SU-DHL-6 (cell line): ENCODE measurements at regions not wholly inside any gene's neighbourhood (a gene's known extent, or its start where the extent isn't known, plus 50 kb on each side); places are given as distances from the start of the nearest gene placed in this dataset.

Source experiments
- EZH2phosphoT487 ChIP-seq: fragments of 200-600 bp; sonication (generic), shearing (Covaris generic); conservative IDR thresholded peaks from 2 replicates; pipeline ENCODE4 v1.6.1; 2018; ENCODE audit warnings: mild to moderate bottlenecking, antibody characterized with exemption, low read length, moderate library complexity, mixed read lengths
- TF ChIP-seq, protein P1 (sequence below): fragments of 200-600 bp; sonication (generic); IDR thresholded peaks from one replicate; pipeline ENCODE4 v1.5.1; 2017; ENCODE audit warnings: antibody characterized with exemption, mild to moderate bottlenecking, low read length, moderate library complexity; ENCODE audit not compliant: insufficient read depth, poor library complexity, severe bottlenecking

DNA sequence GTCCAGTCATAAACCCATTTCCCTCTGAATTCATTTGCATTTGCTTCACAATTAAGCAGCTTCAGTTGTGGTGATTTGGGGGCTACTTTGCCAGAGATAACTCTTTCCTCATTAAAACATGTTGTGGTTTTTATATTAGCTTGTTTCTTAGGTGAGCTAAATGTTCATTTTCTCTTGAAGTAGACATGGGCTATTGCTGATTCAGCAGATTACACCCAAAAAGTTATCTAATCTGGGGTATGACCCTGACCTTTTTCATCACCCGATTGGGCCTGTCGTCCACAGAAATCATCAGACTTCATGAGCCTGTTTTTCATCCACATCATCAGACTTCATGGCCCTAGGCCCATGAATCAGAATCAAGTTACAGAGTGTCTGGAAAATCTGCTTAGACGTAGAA is 97.5 kb upstream of the KLHL25 start:
- TF ChIP-seq, protein P1, sequence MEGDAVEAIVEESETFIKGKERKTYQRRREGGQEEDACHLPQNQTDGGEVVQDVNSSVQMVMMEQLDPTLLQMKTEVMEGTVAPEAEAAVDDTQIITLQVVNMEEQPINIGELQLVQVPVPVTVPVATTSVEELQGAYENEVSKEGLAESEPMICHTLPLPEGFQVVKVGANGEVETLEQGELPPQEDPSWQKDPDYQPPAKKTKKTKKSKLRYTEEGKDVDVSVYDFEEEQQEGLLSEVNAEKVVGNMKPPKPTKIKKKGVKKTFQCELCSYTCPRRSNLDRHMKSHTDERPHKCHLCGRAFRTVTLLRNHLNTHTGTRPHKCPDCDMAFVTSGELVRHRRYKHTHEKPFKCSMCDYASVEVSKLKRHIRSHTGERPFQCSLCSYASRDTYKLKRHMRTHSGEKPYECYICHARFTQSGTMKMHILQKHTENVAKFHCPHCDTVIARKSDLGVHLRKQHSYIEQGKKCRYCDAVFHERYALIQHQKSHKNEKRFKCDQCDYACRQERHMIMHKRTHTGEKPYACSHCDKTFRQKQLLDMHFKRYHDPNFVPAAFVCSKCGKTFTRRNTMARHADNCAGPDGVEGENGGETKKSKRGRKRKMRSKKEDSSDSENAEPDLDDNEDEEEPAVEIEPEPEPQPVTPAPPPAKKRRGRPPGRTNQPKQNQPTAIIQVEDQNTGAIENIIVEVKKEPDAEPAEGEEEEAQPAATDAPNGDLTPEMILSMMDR: no peak
- TF ChIP-seq EZH2phosphoT487: no peak
